Liver (tissue), 8 donors: ENCODE measurements at regions not wholly inside any gene's neighbourhood (a gene's known extent, or its start where the extent isn't known, plus 50 kb on each side); places are given as distances from the start of the nearest gene placed in this dataset.
"Not testable (repeated sequence)": the region's sequence is repeated elsewhere in the genome, so short reads cannot be mapped to it uniquely, and the experiment has no call there.

Source experiments
- DNase-seq: peaks from one replicate; pipeline ENCODE4 v3.0.0-alpha.2; 2017; ENCODE audit warnings: low spot score
- H3K27ac ChIP-seq, 2 donors: one replicate each; pipeline ENCODE4 v1.7.0; 2013; ENCODE audit warnings: inconsistent platforms in 2 of 2, low read length in 2 of 2, control low read depth in 1 of 2, low read depth in 1 of 2, mild to moderate bottlenecking in 1 of 2
- H3K27me3 ChIP-seq, 4 donors: one replicate each; pipeline versions ENCODE4 v1.6.1 to v1.7.0; 2013; ENCODE audit warnings: low read length in 3 of 4, inconsistent platforms in 1 of 4, mild to moderate bottlenecking in 1 of 4, moderate library complexity in 1 of 4; ENCODE audit not compliant: control insufficient read depth in 4 of 4, insufficient read depth in 4 of 4
- H3K36me3 ChIP-seq, 4 donors: one replicate each; pipeline versions ENCODE4 v1.6.1 to v1.7.0; 2013; ENCODE audit warnings: low read length in 3 of 4, mild to moderate bottlenecking in 3 of 4, low read depth in 1 of 4, moderate library complexity in 1 of 4; ENCODE audit not compliant: control insufficient read depth in 4 of 4, insufficient read depth in 3 of 4
- H3K4me1 ChIP-seq, 4 donors: one replicate each; pipeline versions ENCODE4 v1.6.1 to v1.7.0; 2013; ENCODE audit warnings: low read length in 3 of 4, mild to moderate bottlenecking in 3 of 4, moderate library complexity in 1 of 4; ENCODE audit not compliant: control insufficient read depth in 4 of 4, insufficient read depth in 4 of 4
- H3K4me3 ChIP-seq, 3 donors: one replicate each; pipeline versions ENCODE4 v1.6.1 to v1.7.0; 2013; ENCODE audit warnings: low read length in 3 of 3, control low read depth in 1 of 3, low read depth in 1 of 3, mild to moderate bottlenecking in 1 of 3
- H3K9ac ChIP-seq, 2 donors: one replicate each; pipeline ENCODE4 v1.7.0; 2013; ENCODE audit warnings: low read length in 2 of 2, mild to moderate bottlenecking in 2 of 2, moderate library complexity in 2 of 2, control low read depth in 1 of 2, low read depth in 1 of 2
- H3K9me3 ChIP-seq, 4 donors: one replicate each; pipeline versions ENCODE4 v1.6.1 to v1.7.0; 2013; ENCODE audit warnings: low read length in 3 of 4; ENCODE audit not compliant: control insufficient read depth in 4 of 4
- ATF3 ChIP-seq: IDR thresholded peaks from 2 replicates; pipeline ENCODE4 v1.6.1; 2016; ENCODE audit warnings: antibody characterized with exemption
- CTCF ChIP-seq: fragments of 150-350 bp; IDR thresholded peaks from 2 replicates; pipeline ENCODE4 v1.5.1; 2017; ENCODE audit warnings: improper control_type of control experiment, low read depth, low read length; ENCODE audit not compliant: missing input control
- EGR1 ChIP-seq, 2 donors: IDR thresholded peaks; 2 replicates each; pipeline ENCODE4 v1.6.1; 2016 to 2018; ENCODE audit warnings: antibody characterized with exemption in 2 of 2, low read depth in 2 of 2
- FOXA2 ChIP-seq: IDR thresholded peaks from 2 replicates; pipeline ENCODE4 v1.6.1; 2016; ENCODE audit warnings: antibody characterized with exemption
- HNF4A ChIP-seq, 2 donors: conservative IDR thresholded peaks; 2 replicates each; pipeline ENCODE4 v1.6.1; 2016; ENCODE audit warnings: antibody characterized with exemption in 2 of 2, mild to moderate bottlenecking in 2 of 2
- NR2F2 ChIP-seq: IDR thresholded peaks from 2 replicates; pipeline ENCODE4 v1.6.1; 2016; ENCODE audit warnings: antibody characterized with exemption
- RAD21 ChIP-seq, 2 donors: IDR thresholded peaks; 2 replicates each; pipeline ENCODE4 v1.6.1; 2016; ENCODE audit warnings: antibody characterized with exemption in 2 of 2, mild to moderate bottlenecking in 2 of 2
- REST ChIP-seq: IDR thresholded peaks from 2 replicates; pipeline ENCODE4 v1.6.1; 2016; ENCODE audit warnings: antibody characterized with exemption, mild to moderate bottlenecking
- RXRA ChIP-seq, 2 donors: IDR thresholded peaks; 2 replicates each; pipeline ENCODE4 v1.6.1; 2017 to 2018; ENCODE audit warnings: antibody characterized with exemption in 2 of 2, mild to moderate bottlenecking in 1 of 2
- SP1 ChIP-seq: IDR thresholded peaks from 2 replicates; pipeline ENCODE4 v1.6.1; 2018; ENCODE audit warnings: antibody characterized with exemption, mild to moderate bottlenecking
- TAF1 ChIP-seq: conservative IDR thresholded peaks from 2 replicates; pipeline ENCODE4 v1.6.1; 2016; ENCODE audit warnings: antibody characterized with exemption, mild to moderate bottlenecking
- YY1 ChIP-seq: IDR thresholded peaks from 2 replicates; pipeline ENCODE4 v1.6.1; 2016; ENCODE audit warnings: antibody characterized with exemption, mild to moderate bottlenecking
- ZBTB33 ChIP-seq: IDR thresholded peaks from 2 replicates; pipeline ENCODE4 v1.6.1; 2016; ENCODE audit warnings: antibody characterized with exemption
- WGBS: extraction: QIAGEN DNeasy Blood & Tissue Kit; methylation state at CpG from one replicate; pipeline ENCODE4 v1.1.7; 2013; 5-methylcytosine and 5-hydroxymethylcytosine counted together
- donor health status: healthy.
- donor health status: healthy.
- donor health status: healthy.
- donor health status: healthy.
- donor health status: healthy.

- TF ChIP-seq REST (no peak), RAD21 (IDR thresholded peaks at IDR 0.05) (no peak), CTCF (no peak), TAF1 (no peak), YY1 (no peak), SP1 (no peak), RXRA (IDR thresholded peaks at IDR 0.05) (no peak), HNF4A (conservative IDR thresholded peaks at IDR 0.05) (no peak), NR2F2 (no peak)
Observed at GRCh38 chr4:59762344-59762743, 1437.8 kb upstream of the ADGRL3 start (continued).

GRCh38 chr4:59770601-59771264 lies 1429.4 kb upstream of the ADGRL3 start:
- Histone ChIP-seq H3K27me3 (no peaks in the 10 kb centered on the region), H3K4me1 (no peaks in the 10 kb centered on the region), H3K9ac (no peak overlapping the region), H3K27ac (no peak overlapping the region), H3K4me3 (no peak overlapping the region), H3K36me3 (no peaks in the 10 kb centered on the region), H3K9me3 (no peaks in the 10 kb centered on the region)
- no peak for DNase-seq
- TF ChIP-seq NR2F2 (no peak), FOXA2 (no peak), HNF4A (conservative IDR thresholded peaks at IDR 0.05) (no peak), RAD21 (IDR thresholded peaks at IDR 0.05) (no peak), EGR1 (IDR thresholded peaks at IDR 0.05; ENCODE audit: low read depth in 2 of 2) (no peak), ZBTB33 (no peak)

GRCh38 chr4:59772641-59773139 lies 1427.4 kb upstream of the ADGRL3 start:
- H3K27me3 ChIP-seq: no peaks in the 10 kb centered on the region
- no peak overlapping the region for H3K27ac ChIP-seq
- 82% methylated on average over 1 of the region's 1 CpG for WGBS
- H3K9me3 ChIP-seq: no peaks in the 10 kb centered on the region
- H3K9ac ChIP-seq: no peak overlapping the region
- H3K36me3 ChIP-seq: no peaks in the 10 kb centered on the region
- no peak overlapping the region for H3K4me3 ChIP-seq
- DNase-seq: no peak
- no peak for TF ChIP-seq ATF3
- no peak for TF ChIP-seq FOXA2
- no peaks in the 10 kb centered on the region for H3K4me1 ChIP-seq

GRCh38 chr4:59780271-59780670 lies 1419.9 kb upstream of the ADGRL3 start:
- 79% methylated on average over 3 of the region's 3 CpGs for WGBS
- H3K27me3 ChIP-seq, H3K9me3 ChIP-seq, DNase-seq, H3K4me1 ChIP-seq, H3K36me3 ChIP-seq, H3K27ac ChIP-seq, H3K4me3 ChIP-seq, H3K9ac ChIP-seq: not testable (repeated sequence)
